GM18951 (cell line): ENCODE measurements at regions not wholly inside any gene's neighbourhood (a gene's known extent, or its start where the extent isn't known, plus 50 kb on each side); places are given as distances from the start of the nearest gene placed in this dataset.
"Not testable (repeated sequence)": the region's sequence is repeated elsewhere in the genome, so short reads cannot be mapped to it uniquely, and the experiment has no call there.

Source experiments
- POLR2A ChIP-seq: IDR thresholded peaks from 4 replicates; pipeline ENCODE4 v1.6.1; 2011; ENCODE audit warnings: mild to moderate bottlenecking; ENCODE audit not compliant: insufficient read length, insufficient read depth; ENCODE audit errors: extremely low read depth
- in situ Hi-C: fragments of 300-500 bp; cut with MboI; formaldehyde crosslinking; loops from one replicate; pipeline ENCODE4 v1.12.0; 2022; ENCODE audit warnings: low sequenced_read_pairs, mixed read lengths, inconsistent platforms; ENCODE audit not compliant: unreplicated experiment

GRCh38 chr10:46095943-46096342, 49.9 kb upstream of the MSMB start:
- in situ Hi-C loops: not testable (repeated sequence)

GRCh38 chr10:46096446-46096845, 50.4 kb upstream of the MSMB start:
- in situ Hi-C loops: no loop called here
- TF ChIP-seq POLR2A: no peak

GRCh38 chr10:46096909-46097575, 51.0 kb upstream of the MSMB start:
- TF ChIP-seq POLR2A: no peak
- in situ Hi-C loops: no loop called here

GRCh38 chr10:46097576-46098317, 51.7 kb upstream of the MSMB start:
- in situ Hi-C loops: no loop called here
- no peak for TF ChIP-seq POLR2A

GRCh38 chr10:46098386-46098785, 52.3 kb upstream of the MSMB start:
- in situ Hi-C loops: no loop called here
- no peak for TF ChIP-seq POLR2A

GRCh38 chr10:46098925-46099324, 52.9 kb upstream of the MSMB start:
- in situ Hi-C loops: not testable (repeated sequence)

GRCh38 chr10:46104071-46104585, 58.1 kb upstream of the MSMB start:
- in situ Hi-C loops: no loop called here
- no peak for TF ChIP-seq POLR2A

- in situ Hi-C loops: loop anchor here (5.0 kb wide), 2 partner anchors 177 to 1277 kb away; partner anchors contain the start of gene ZNF488
Observed at GRCh38 chr10:46105416-46105815, 59.3 kb upstream of the MSMB start.

GRCh38 chr10:46105856-46106409, 59.9 kb upstream of the MSMB start:
- in situ Hi-C loops: loop anchor here (5.0 kb wide), 2 partner anchors 176 to 1276 kb away; partner anchors contain the start of gene ZNF488

GRCh38 chr10:46106410-46107255, 60.6 kb upstream of the MSMB start:
- in situ Hi-C loops: loop anchor here (5.0 kb wide), 2 partner anchors 176 to 1276 kb away; partner anchors contain the start of gene ZNF488
- TF ChIP-seq POLR2A: no peak

- in situ Hi-C loops: loop anchor here (5.0 kb wide), 2 partner anchors 174 to 1274 kb away; partner anchors contain the start of gene ZNF488
Observed at GRCh38 chr10:46108158-46108499, 62.1 kb upstream of the MSMB start.

- in situ Hi-C loops: not testable (repeated sequence)
Observed at GRCh38 chr10:46154271-46154670, 108.2 kb upstream of the MSMB start.

GRCh38 chr10:46154683-46155082, 108.6 kb upstream of the MSMB start:
- in situ Hi-C loops: not testable (repeated sequence)

GRCh38 chr10:46156866-46157265, 110.8 kb upstream of the MSMB start:
- in situ Hi-C loops: not testable (repeated sequence)
